KBM-7 (cell line): ENCODE measurements at regions not wholly inside any gene's neighbourhood (a gene's known extent, or its start where the extent isn't known, plus 50 kb on each side); places are given as distances from the start of the nearest gene placed in this dataset.
"Not testable (repeated sequence)": the region's sequence is repeated elsewhere in the genome, so short reads cannot be mapped to it uniquely, and the experiment has no call there.

Experiments used
- DNase-seq: peaks from one replicate; pipeline ENCODE4 v3.0.0-alpha.2; 2015
- in situ Hi-C: fragments of 300-500 bp; cut with MboI; formaldehyde crosslinking; loops from 2 replicates; pipeline ENCODE4 v1.14.3; 2020; ENCODE audit warnings: low sequenced_read_pairs, low pct_unique_long_range_greater_than_20kb, mixed read lengths

- in situ Hi-C loops, result loop anchor here (25.0 kb wide), 1 partner anchor 90 kb away; no protein-coding TSS in a partner anchor
- DNase-seq, result no peak
Measured at GRCh38 chr15:37377428-37377827, 277.1 kb upstream of the MEIS2 start.

- no peak for DNase-seq
- in situ Hi-C loops, result loop anchor here (25.0 kb wide), 1 partner anchor 107 kb away; no protein-coding TSS in a partner anchor
Measured at GRCh38 chr15:37394402-37395099, 294.2 kb upstream of the MEIS2 start.

GRCh38 chr15:37395100-37395468 lies 294.7 kb upstream of the MEIS2 start:
- in situ Hi-C loops, result loop anchor here (25.0 kb wide), 1 partner anchor 108 kb away; no protein-coding TSS in a partner anchor
- no peak for DNase-seq

- DNase-seq, result no peak
- in situ Hi-C loops, result loop anchor here (25.0 kb wide), 1 partner anchor 110 kb away; no protein-coding TSS in a partner anchor
Measured at GRCh38 chr15:37397266-37398022, 297.1 kb upstream of the MEIS2 start.

GRCh38 chr15:37416103-37416502 lies 315.8 kb upstream of the MEIS2 start:
- DNase-seq, result no peak
- in situ Hi-C loops, result no loop called here

GRCh38 chr15:37425541-37425940 lies 325.2 kb upstream of the MEIS2 start:
- DNase-seq, result no peak
- in situ Hi-C loops, result no loop called here

- in situ Hi-C loops, DNase-seq: not testable (repeated sequence)
Measured at GRCh38 chr15:37427393-37427792, 327.0 kb upstream of the MEIS2 start.

- in situ Hi-C loops, result no loop called here
- DNase-seq, result no peak
Measured at GRCh38 chr15:37446921-37447320, 346.6 kb upstream of the MEIS2 start.

- no peak for DNase-seq
- in situ Hi-C loops, result no loop called here
Measured at GRCh38 chr15:37452498-37452897, 352.1 kb upstream of the MEIS2 start.

- in situ Hi-C loops, result no loop called here
- DNase-seq, result no peak
Measured at GRCh38 chr15:37480482-37480881, 380.1 kb upstream of the MEIS2 start.

GRCh38 chr15:37481126-37481525 lies 380.8 kb upstream of the MEIS2 start:
- in situ Hi-C loops, result no loop called here
- DNase-seq, result no peak

GRCh38 chr15:37483779-37484178 lies 383.4 kb upstream of the MEIS2 start:
- in situ Hi-C loops, result no loop called here
- no peak for DNase-seq

- DNase-seq, result no peak
- in situ Hi-C loops, result no loop called here
Measured at GRCh38 chr15:37485056-37485455, 384.7 kb upstream of the MEIS2 start.

- in situ Hi-C loops, result no loop called here
- DNase-seq, result no peak
Measured at GRCh38 chr15:37490707-37491106, 390.4 kb upstream of the MEIS2 start.

GRCh38 chr15:37516621-37517020 lies 416.3 kb upstream of the MEIS2 start:
- in situ Hi-C loops, result no loop called here

GRCh38 chr15:37517191-37517895 lies 417.0 kb upstream of the MEIS2 start:
- DNase-seq, result no peak
- in situ Hi-C loops, result no loop called here

More at GRCh38 chr15:37516621-37517020, 416.3 kb upstream of the MEIS2 start:
- no peak for DNase-seq

GRCh38 chr15:37518436-37518835 lies 416.0 kb upstream of the TMCO5A start:
- DNase-seq, result no peak
- in situ Hi-C loops, result no loop called here

GRCh38 chr15:37520026-37520425 lies 414.4 kb upstream of the TMCO5A start:
- DNase-seq, result no peak

GRCh38 chr15:37520882-37521281 lies 413.6 kb upstream of the TMCO5A start:
- in situ Hi-C loops, result no loop called here
- DNase-seq, result no peak

More at GRCh38 chr15:37520026-37520425, 414.4 kb upstream of the TMCO5A start:
- in situ Hi-C loops, result no loop called here

GRCh38 chr15:37524601-37525000 lies 409.8 kb upstream of the TMCO5A start:
- in situ Hi-C loops, result no loop called here
- DNase-seq, result no peak
